Stomach (tissue), 4 donors: ENCODE measurements at regions not wholly inside any gene's neighbourhood (a gene's known extent, or its start where the extent isn't known, plus 50 kb on each side); places are given as distances from the start of the nearest gene placed in this dataset.

ENCODE experiments used
- EP300 ChIP-seq: sonication (generic); formaldehyde crosslinking; IDR thresholded peaks from one replicate; pipeline ENCODE4 v1.6.1; 2017; ENCODE audit warnings: antibody characterized with exemption
- POLR2A ChIP-seq, 4 donors: fragments of 450-650 bp; IDR thresholded peaks; one replicate each; pipeline ENCODE4 v1.6.1; 2016; ENCODE audit warnings: antibody characterized with exemption in 4 of 4, control low read depth in 2 of 4, mild to moderate bottlenecking in 1 of 4, moderate library complexity in 1 of 4
- TF ChIP-seq, protein P1 (sequence below), 7 experiments: fragments of 450-650 bp in 4 of 7; fragments of 200-600 bp in 3 of 7; sonication (generic) in 3 of 7; IDR thresholded peaks; one replicate each; pipeline ENCODE4 v1.5.1; 2016 to 2019; ENCODE audit warnings: antibody characterized with exemption in 7 of 7, control low read depth in 2 of 7, mild to moderate bottlenecking in 1 of 7

GRCh38 chr2:12035029-12035720 is 288.7 kb downstream of the LPIN1 start:
- TF ChIP-seq POLR2A (IDR thresholded peaks at IDR 0.05) (no peak), EP300 (no peak)
- TF ChIP-seq, protein P1, sequence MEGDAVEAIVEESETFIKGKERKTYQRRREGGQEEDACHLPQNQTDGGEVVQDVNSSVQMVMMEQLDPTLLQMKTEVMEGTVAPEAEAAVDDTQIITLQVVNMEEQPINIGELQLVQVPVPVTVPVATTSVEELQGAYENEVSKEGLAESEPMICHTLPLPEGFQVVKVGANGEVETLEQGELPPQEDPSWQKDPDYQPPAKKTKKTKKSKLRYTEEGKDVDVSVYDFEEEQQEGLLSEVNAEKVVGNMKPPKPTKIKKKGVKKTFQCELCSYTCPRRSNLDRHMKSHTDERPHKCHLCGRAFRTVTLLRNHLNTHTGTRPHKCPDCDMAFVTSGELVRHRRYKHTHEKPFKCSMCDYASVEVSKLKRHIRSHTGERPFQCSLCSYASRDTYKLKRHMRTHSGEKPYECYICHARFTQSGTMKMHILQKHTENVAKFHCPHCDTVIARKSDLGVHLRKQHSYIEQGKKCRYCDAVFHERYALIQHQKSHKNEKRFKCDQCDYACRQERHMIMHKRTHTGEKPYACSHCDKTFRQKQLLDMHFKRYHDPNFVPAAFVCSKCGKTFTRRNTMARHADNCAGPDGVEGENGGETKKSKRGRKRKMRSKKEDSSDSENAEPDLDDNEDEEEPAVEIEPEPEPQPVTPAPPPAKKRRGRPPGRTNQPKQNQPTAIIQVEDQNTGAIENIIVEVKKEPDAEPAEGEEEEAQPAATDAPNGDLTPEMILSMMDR (IDR thresholded peaks at IDR 0.05), result no peak
